Stimulated activated CD4-positive, alpha-beta T cell treated with anti-CD3 and anti-CD28 coated beads, Interleukin-2, amount 100 ng/mL, for 4 hours (primary cell): ENCODE measurements at regions not wholly inside any gene's neighbourhood (a gene's known extent, or its start where the extent isn't known, plus 50 kb on each side); places are given as distances from the start of the nearest gene placed in this dataset.
A peak's percentile ranks its signal among the peaks of the same experiment; 100 is the strongest.
"Not testable (repeated sequence)": the region's sequence is repeated elsewhere in the genome, so short reads cannot be mapped to it uniquely, and the experiment has no call there.

Experiments
- DNase-seq: peaks from one replicate; pipeline ENCODE4 v3.0.0-alpha.2; 2020; ENCODE audit warnings: low read depth

GRCh38 chr9:135409286-135410200 lies 70.0 kb upstream of the PPP1R26 start:
- DNase-seq = no peak

GRCh38 chr9:135410421-135410820 lies 69.2 kb upstream of the PPP1R26 start:
- DNase-seq = no peak

GRCh38 chr9:135410831-135411473 lies 68.6 kb upstream of the PPP1R26 start:
- DNase-seq = no peak

GRCh38 chr9:135411605-135412004 lies 68.0 kb upstream of the PPP1R26 start:
- not testable (repeated sequence) for DNase-seq

GRCh38 chr9:135412315-135413085 lies 67.1 kb upstream of the PPP1R26 start:
- peak; percentile 43 for DNase-seq

- DNase-seq = no peak
Observed at GRCh38 chr9:135413086-135413375, 66.6 kb upstream of the PPP1R26 start.

GRCh38 chr9:135413461-135413860 lies 66.1 kb upstream of the PPP1R26 start:
- DNase-seq = no peak

GRCh38 chr9:135414293-135414692 lies 65.3 kb upstream of the PPP1R26 start:
- no peak for DNase-seq

- DNase-seq = no peak
Observed at GRCh38 chr9:135415586-135415985, 64.0 kb upstream of the PPP1R26 start.

- no peak for DNase-seq
Observed at GRCh38 chr9:135416664-135417290, 62.8 kb upstream of the PPP1R26 start.

GRCh38 chr9:135418161-135418560 lies 61.4 kb upstream of the PPP1R26 start:
- DNase-seq = no peak

- no peak for DNase-seq
Observed at GRCh38 chr9:135419106-135419505, 60.5 kb upstream of the PPP1R26 start.

- no peak for DNase-seq
Observed at GRCh38 chr9:135422341-135422944, 57.1 kb upstream of the PPP1R26 start.

GRCh38 chr9:135423725-135424124 lies 55.9 kb upstream of the PPP1R26 start:
- no peak for DNase-seq
